HG03025 (cell line): ENCODE measurements at regions not wholly inside any gene's neighbourhood (a gene's known extent, or its start where the extent isn't known, plus 50 kb on each side); places are given as distances from the start of the nearest gene placed in this dataset.

Source experiments
- ATAC-seq: cut with Tn5 transposase; IDR thresholded peaks from one replicate; pipeline ENCODE4 v1.9.1; 2021; ENCODE audit warnings: mild to moderate bottlenecking, moderate library complexity; ENCODE audit not compliant: unreplicated experiment, low FRiP score

- no peak for ATAC-seq
Observed at GRCh38 chr5:103464835-103465484, 97.6 kb downstream of the NUDT12 start.

DNA sequence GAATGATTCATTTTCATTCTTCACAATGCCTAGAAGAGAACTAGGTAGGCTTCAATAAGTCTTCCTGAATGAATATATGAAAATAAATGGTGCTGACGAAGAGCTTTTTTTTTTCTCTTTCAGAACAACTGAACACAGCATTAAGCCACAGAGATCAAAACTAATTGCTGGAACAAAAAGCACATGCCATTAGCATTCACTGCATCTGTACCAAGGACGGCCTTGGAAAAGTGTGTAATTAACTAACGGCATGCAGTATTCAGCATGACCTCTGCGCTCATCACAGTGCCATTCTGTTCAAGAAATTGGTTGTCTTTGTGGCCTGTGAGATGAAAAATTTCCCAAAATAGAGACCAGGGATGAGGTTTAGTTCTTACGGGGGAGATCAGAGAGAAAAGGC, 99.3 kb downstream of the NUDT12 start:
- ATAC-seq, result no peak

- ATAC-seq, result no peak
Observed at GRCh38 chr5:103461243-103461642, 101.3 kb downstream of the NUDT12 start.

- no peak for ATAC-seq
Observed at GRCh38 chr5:103458497-103459040, 104.0 kb downstream of the NUDT12 start.

DNA sequence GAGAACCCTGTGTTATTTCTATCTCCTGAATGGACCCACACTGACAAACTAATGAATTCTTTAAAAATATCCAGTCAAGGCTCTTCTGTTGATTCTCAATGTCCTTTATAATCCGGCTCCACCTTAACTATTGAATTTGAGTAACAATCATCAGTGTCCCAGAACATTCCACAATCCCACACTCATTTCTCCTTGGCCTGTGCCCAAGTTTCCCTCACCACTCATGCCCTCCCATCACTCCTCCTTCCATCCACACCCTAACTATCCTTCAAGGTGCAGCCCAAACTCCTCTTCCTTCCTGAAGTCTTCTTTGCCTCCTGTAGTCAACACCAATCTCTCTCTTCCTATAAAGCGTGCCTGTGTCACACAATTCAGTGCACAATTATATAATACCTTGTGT, 106.1 kb downstream of the NUDT12 start:
- ATAC-seq, result no peak

- ATAC-seq, result no peak
Observed at GRCh38 chr5:103455796-103456195, 106.8 kb downstream of the NUDT12 start.

GRCh38 chr5:103454770-103455169, 107.8 kb downstream of the NUDT12 start:
- ATAC-seq, result no peak

DNA sequence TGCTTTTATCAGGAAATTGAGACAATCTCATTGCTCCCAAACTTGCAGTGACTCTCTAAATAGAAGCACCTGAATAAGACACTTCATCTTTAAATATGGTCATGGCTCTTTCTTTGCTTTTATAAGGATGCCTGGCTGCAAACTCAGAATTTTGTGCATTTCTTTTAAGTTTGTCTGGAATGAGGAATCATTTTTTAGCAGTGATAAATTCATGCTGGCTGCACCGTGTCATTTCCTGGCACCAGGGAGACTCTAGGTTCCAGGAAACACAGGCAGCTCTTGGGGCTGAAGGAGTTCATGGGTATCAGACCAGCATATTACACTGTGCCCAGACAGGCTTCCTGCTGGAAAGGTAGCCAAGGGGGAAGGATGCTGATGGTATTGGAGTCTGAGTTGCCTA, 109.9 kb downstream of the NUDT12 start:
- no peak for ATAC-seq

- no peak for ATAC-seq
Observed at GRCh38 chr5:103452089-103452488, 110.5 kb downstream of the NUDT12 start.

- ATAC-seq, result no peak
Observed at GRCh38 chr5:103451261-103451660, 111.3 kb downstream of the NUDT12 start.

- ATAC-seq, result no peak
Observed at GRCh38 chr5:103450333-103451061, 112.1 kb downstream of the NUDT12 start.

DNA sequence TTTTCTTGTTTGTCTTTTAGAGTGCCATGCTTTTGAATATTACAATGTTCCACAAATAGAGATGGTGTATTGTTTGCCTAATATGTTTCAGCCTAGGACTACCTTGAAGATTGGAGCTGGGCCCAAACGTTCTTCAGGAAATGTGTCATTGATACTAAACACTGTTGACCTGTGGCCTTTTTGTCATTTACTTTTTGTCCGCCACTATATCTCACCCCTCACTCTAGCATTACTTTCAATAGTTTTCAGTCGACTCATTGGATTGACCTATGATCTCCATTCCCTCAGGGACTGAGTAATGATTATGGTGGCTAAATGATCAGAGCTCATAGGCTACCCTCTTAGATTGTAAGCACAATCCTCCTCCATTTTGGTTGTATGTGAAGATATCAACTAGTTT, 115.8 kb downstream of the NUDT12 start:
- ATAC-seq, result no peak

GRCh38 chr5:103445426-103446035, 117.1 kb downstream of the NUDT12 start:
- ATAC-seq, result no peak

DNA sequence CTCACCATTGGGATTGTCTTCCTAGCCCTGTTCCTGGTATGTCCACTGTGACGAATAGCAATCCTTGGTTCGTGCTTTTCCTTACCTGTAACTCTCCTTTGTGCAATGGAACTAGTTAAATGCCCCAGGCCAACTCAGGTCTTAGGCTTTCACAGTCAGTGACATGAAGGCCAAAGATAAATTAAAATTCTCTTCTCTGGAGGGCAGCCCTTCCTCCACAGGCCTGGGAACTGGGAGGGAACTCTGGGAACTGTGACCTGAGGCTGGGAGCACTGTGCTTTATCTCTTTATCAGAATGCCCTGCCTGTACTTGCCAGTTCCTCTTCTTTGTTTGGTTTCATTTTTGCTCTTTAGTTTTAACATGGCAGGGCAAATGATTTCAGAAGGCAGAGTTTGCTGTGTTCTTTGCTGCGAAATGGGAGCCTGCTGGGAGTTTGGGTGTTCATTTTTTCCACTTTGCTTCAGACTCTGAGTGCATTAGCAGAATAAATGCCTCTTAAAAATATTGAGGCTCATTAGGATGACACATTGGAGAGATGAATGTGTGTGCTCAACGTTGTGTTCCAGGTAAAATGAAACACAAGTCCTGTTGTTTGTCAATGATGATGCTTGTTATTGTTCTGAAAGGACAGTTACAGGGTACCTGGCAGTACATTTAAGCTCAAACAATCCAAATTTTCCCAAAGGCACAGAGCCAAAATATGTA, 118.1 kb downstream of the NUDT12 start:
- ATAC-seq, result peak; percentile 84

- ATAC-seq, result no peak
Observed at GRCh38 chr5:103442750-103443149, 119.8 kb downstream of the NUDT12 start.

DNA sequence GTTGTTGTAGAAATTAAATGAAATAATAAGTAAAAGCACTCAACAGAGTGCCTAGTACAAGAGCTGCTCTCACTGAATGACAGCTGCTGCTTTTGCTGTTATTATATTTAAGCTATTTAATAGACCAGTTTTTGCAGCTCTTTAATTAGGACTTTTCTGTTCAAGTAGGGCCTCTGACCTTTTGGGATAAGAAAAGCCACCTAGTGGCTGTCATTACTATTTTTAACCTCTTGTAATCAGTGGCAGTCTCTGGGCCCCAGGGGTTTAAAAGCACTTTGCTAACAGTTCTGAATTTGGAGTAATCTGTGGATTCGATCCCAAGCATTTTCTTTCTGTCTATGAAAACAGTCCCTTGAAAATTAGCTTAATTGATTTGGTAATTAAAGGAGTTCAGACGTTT, 121.1 kb downstream of the NUDT12 start:
- no peak for ATAC-seq

DNA sequence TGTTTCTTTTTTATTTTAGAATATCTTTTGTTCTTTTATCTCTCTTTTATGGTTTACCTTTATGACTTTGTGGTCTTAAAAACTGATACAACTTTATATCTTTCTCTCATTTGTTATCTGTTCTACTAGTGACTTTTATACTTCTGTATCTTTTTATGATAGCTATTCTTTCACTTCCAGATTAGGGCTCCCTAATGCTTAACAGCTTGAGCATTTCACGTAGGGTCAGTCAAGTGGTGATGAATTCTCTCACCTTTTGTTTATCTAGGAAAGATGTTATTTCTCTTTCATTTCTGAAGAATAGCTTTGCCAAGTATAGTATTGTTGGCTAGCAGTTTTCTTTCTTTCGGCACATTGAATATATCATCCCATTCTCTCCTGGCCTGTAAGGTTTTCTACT, 123.6 kb downstream of the NUDT12 start:
- ATAC-seq, result no peak

DNA sequence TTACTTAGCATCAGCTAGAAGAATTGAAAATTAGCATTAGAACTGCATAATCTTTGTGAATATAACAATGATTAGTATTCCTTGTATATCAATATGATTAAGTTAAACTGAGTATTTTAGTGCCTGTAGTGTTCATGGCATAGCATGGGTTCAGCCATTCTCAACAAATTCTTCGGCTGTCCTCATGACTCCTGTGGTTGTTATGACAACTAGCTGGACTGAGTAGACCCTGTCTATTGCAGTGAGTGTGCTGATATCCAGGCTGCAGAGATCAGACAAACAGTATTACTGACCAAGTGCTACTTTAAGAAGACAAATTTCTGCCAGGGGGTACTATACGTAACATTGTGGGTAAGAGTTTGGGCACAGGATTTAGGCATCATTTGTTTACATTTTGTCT, 125.9 kb downstream of the NUDT12 start:
- ATAC-seq, result no peak

DNA sequence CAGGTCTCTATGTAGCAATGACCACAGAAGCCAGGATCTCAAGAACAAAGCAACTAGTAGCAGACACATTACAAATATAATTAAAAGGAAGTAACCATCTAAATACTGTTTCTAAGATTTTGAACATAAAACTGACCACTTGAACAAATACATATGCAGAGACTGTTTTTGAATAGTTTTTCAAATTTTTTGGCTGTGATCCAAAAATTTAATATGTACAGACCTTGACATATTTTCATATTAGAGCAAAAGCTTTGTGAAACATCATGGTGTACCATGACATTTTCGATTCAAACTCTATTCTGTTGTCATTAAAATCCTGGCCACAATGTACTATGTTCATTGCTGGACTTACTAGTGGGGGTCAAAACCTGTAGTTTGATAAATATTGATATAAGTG, 126.5 kb downstream of the NUDT12 start:
- no peak for ATAC-seq

DNA sequence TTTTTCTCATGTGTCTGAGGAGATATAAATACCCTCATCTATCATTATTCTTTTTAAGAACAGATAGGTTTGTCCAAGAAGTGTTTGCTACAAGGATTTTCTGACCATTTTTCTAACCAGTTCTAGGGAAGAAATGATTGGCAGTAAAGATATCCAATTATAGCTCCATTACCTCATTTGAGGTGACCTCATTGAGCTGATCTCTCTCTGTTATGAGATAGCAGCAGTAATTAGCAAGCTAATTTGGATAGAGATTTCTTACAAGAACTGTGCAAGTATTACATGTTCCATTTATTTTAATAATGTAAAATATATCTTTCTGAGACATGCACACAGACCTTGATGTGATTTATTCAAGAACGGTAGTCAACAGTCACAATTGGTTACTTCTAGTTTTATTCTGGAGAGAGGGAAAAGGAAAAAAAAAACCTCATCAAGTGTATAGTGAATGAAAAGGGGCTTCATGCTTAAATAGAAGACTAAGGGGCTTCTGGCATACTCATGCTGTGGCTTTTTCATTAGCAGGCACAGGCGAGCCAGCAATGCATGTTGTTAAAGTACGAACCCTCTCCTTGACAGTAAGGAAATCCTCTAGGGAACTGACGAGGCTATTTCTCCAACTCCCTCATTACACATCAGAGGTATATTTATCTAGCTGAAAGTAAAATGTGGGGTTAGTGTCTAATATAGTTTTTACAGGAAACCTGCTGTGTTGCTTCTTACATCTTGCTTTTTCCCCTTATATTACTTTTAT, 127.3 kb downstream of the NUDT12 start:
- ATAC-seq, result no peak
